HFF-Myc (cell line): ENCODE measurements at regions not wholly inside any gene's neighbourhood (a gene's known extent, or its start where the extent isn't known, plus 50 kb on each side); places are given as distances from the start of the nearest gene placed in this dataset.

Experiments used
- DNase-seq: peaks from one replicate; pipeline ENCODE4 v3.0.0-alpha.2; 2011; ENCODE audit warnings: low read depth; ENCODE audit errors: extremely low read depth
- H3K4me3 ChIP-seq: replicated peaks from 2 replicates; pipeline ENCODE4 v1.5.1; 2011; ENCODE audit warnings: low read depth, mild to moderate bottlenecking, control low read depth, low read length
- CTCF ChIP-seq: IDR thresholded peaks from 2 replicates; pipeline ENCODE4 v1.5.1; 2012; ENCODE audit warnings: mild to moderate bottlenecking, low read depth, low read length, control low read depth; ENCODE audit errors: missing control alignments

- DNase-seq = no peak
- H3K4me3 ChIP-seq = no peak overlapping the region
- TF ChIP-seq CTCF = no peak
These were observed 639.3 kb downstream of the TUSC7 start for GRCh38 chr3:117348884-117349283.

GRCh38 chr3:117349566-117349965, 640.0 kb downstream of the TUSC7 start:
- DNase-seq = no peak
- H3K4me3 ChIP-seq = no peak overlapping the region
- TF ChIP-seq CTCF = no peak

- H3K4me3 ChIP-seq = no peak overlapping the region
- no peak for TF ChIP-seq CTCF
- DNase-seq = no peak
These were observed 640.8 kb downstream of the TUSC7 start for GRCh38 chr3:117350371-117350770.

- peak; percentile 41 for TF ChIP-seq CTCF
- DNase-seq = no peak
- H3K4me3 ChIP-seq = no peak overlapping the region
These were observed 646.0 kb downstream of the TUSC7 start for GRCh38 chr3:117355566-117355965.

GRCh38 chr3:117356091-117356705, 646.6 kb downstream of the TUSC7 start:
- no peak for DNase-seq
- H3K4me3 ChIP-seq = no peak overlapping the region
- TF ChIP-seq CTCF = no peak

- no peak for DNase-seq
- H3K4me3 ChIP-seq = no peak overlapping the region
- no peak for TF ChIP-seq CTCF
These were observed 649.2 kb downstream of the TUSC7 start for GRCh38 chr3:117358717-117359314.

GRCh38 chr3:117366574-117366973, 657.0 kb downstream of the TUSC7 start:
- H3K4me3 ChIP-seq = no peak overlapping the region

More at GRCh38 chr3:117366574-117366973, 657.0 kb downstream of the TUSC7 start:
- no peak for TF ChIP-seq CTCF
- no peak for DNase-seq
